Duodenal mucosa (tissue), 2 donors: ENCODE measurements at regions not wholly inside any gene's neighbourhood (a gene's known extent, or its start where the extent isn't known, plus 50 kb on each side); places are given as distances from the start of the nearest gene placed in this dataset.

Source experiments
- H3K27ac ChIP-seq: one replicate; pipeline ENCODE4 v1.7.0; 2013; ENCODE audit warnings: low read depth, low read length
- H3K27me3 ChIP-seq, 2 donors: one replicate each; pipeline ENCODE4 v1.7.0; 2013; ENCODE audit warnings: low read length in 2 of 2, control low read depth in 1 of 2; ENCODE audit not compliant: insufficient read depth in 2 of 2, control insufficient read depth in 1 of 2
- H3K36me3 ChIP-seq, 2 donors: one replicate each; pipeline ENCODE4 v1.7.0; 2013; ENCODE audit warnings: low read length in 2 of 2, control low read depth in 1 of 2; ENCODE audit not compliant: insufficient read depth in 2 of 2, control insufficient read depth in 1 of 2
- H3K4me1 ChIP-seq, 2 donors: one replicate each; pipeline ENCODE4 v1.7.0; 2013; ENCODE audit warnings: low read length in 2 of 2, control low read depth in 1 of 2; ENCODE audit not compliant: insufficient read depth in 2 of 2, control insufficient read depth in 1 of 2
- H3K4me3 ChIP-seq, 2 donors: one replicate each; pipeline ENCODE4 v1.7.0; 2013; ENCODE audit warnings: low read length in 2 of 2, low read depth in 1 of 2
- H3K9ac ChIP-seq, 2 donors: one replicate each; pipeline ENCODE4 v1.7.0; 2013; ENCODE audit warnings: low read length in 2 of 2, low read depth in 1 of 2
- H3K9me3 ChIP-seq, 2 donors: one replicate each; pipeline ENCODE4 v1.7.0; 2013; ENCODE audit warnings: low read length in 2 of 2, control low read depth in 1 of 2; ENCODE audit not compliant: control insufficient read depth in 1 of 2

DNA sequence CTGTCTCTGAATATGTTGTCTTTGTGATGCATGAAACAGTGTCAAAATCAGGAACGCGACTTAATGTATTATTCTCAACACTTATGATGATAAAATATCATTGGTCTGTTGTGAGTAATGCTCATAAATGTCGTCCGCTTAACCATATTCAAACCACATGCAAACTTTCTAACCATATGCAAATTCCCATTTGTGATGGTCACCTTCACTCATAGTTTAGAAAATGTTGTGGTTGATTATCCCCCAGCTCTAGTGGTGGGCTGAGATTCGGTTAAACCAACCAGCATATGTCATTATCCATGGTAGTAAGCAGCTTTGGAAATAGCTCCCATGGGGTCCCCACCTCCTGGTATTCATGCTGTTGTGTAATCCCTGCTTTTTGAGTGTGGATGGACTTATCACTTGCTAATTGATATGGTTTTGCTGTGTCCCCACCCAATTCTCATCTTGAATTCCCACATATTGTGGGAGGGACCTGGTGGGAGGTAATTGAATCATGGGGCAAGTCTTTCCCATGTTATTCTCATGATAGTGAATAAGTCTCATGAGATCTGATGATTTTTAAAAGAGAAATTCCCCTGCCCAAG is 360.0 kb upstream of the TSHZ2 start:
- H3K36me3 ChIP-seq, result no peaks in the 10 kb centered on the region
- no peak overlapping the region for H3K4me3 ChIP-seq
- H3K9me3 ChIP-seq, result no peaks in the 10 kb centered on the region
- no peak overlapping the region for H3K9ac ChIP-seq
- no peaks in the 10 kb centered on the region for H3K4me1 ChIP-seq
- H3K27me3 ChIP-seq, result no peaks in the 10 kb centered on the region
- H3K27ac ChIP-seq, result no peak overlapping the region

- H3K4me3 ChIP-seq, result no peak overlapping the region
- no peaks in the 10 kb centered on the region for H3K36me3 ChIP-seq
- no peak overlapping the region for H3K9ac ChIP-seq
- H3K27ac ChIP-seq, result no peak overlapping the region
- no peaks in the 10 kb centered on the region for H3K27me3 ChIP-seq
- no peaks in the 10 kb centered on the region for H3K9me3 ChIP-seq
- H3K4me1 ChIP-seq, result no peaks in the 10 kb centered on the region
Observed at GRCh38 chr20:52610749-52611148, 361.4 kb upstream of the TSHZ2 start.

- Histone ChIP-seq H3K36me3 (no peaks in the 10 kb centered on the region), H3K27ac (no peak overlapping the region), H3K27me3 (no peaks in the 10 kb centered on the region), H3K9ac (no peak overlapping the region), H3K9me3 (no peaks in the 10 kb centered on the region), H3K4me1 (no peaks in the 10 kb centered on the region), H3K4me3 (no peak overlapping the region)
Observed at GRCh38 chr20:52601295-52601971, 370.7 kb upstream of the TSHZ2 start.

DNA sequence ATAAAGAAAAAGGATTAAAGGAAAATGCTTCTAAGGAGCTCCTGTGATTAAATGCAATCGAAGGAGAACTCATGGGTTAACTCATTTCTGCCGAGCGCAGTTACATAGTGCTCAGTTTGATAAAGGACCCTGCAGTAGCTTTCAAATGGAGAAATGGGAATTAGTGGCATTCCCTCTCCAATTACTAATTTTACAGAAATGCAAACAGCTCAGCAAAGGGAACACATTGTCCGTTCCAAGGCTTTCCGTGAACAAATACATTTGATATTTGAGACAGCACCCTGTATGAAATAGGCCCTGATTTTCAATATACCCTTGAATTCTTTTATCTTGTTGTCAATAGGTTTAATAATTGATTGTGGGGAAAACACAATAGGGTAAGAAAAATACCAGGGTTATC is 375.9 kb upstream of the TSHZ2 start:
- H3K4me1 ChIP-seq, result no peaks in the 10 kb centered on the region
- no peak overlapping the region for H3K9ac ChIP-seq

DNA sequence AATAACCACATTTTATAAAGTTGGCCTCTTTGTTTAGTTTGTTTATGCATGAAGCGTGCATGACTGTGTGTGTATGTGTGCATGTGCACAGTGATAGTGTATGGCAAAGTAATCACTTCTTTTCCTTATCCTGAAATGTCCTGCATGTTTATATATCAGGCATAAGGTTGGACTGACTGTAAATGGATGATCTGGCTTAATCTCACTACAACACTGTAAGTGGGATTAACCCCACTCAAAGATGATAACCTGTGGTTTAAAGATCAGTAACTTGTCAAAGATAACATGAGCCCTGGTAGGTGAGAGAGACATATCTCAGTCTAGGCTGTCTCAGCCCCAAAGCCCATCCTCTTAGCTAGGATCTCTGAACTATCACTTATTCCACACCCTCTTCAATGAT is 376.6 kb upstream of the TSHZ2 start:
- Histone ChIP-seq H3K9ac (no peak overlapping the region), H3K4me3 (no peak overlapping the region), H3K27me3 (no peaks in the 10 kb centered on the region), H3K27ac (no peak overlapping the region), H3K36me3 (no peaks in the 10 kb centered on the region), H3K9me3 (no peaks in the 10 kb centered on the region), H3K4me1 (no peaks in the 10 kb centered on the region)

More for the DNA sequence above, 375.9 kb upstream of the TSHZ2 start:
- H3K27me3 ChIP-seq, result no peaks in the 10 kb centered on the region
- H3K4me3 ChIP-seq, result no peak overlapping the region
- no peak overlapping the region for H3K27ac ChIP-seq
- no peaks in the 10 kb centered on the region for H3K36me3 ChIP-seq
- H3K9me3 ChIP-seq, result no peaks in the 10 kb centered on the region

GRCh38 chr20:52593654-52594053 is 378.5 kb upstream of the TSHZ2 start:
- H3K27ac ChIP-seq, result no peak overlapping the region
- no peak overlapping the region for H3K4me3 ChIP-seq

DNA sequence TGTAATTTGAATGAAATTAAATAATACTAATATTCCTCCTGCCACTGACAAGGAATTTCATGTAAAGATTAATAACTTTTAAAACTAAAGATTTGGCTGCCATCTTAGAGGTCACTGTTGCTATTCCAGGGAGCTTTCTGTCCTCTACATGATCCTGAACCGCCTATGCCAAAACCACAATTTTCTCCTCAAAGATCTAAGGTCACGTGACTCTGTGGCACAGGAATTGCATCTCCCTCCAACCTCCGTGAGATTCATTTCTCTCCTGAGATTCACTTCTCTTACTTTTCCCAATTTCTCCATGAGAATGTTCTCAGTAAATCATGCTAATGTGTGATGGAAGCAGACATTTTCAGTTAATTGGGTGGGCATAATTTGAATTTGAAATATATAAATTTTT is 379.6 kb upstream of the TSHZ2 start:
- no peaks in the 10 kb centered on the region for H3K4me1 ChIP-seq
- no peak overlapping the region for H3K9ac ChIP-seq
- H3K27ac ChIP-seq, result no peak overlapping the region
- no peak overlapping the region for H3K4me3 ChIP-seq
- no peaks in the 10 kb centered on the region for H3K9me3 ChIP-seq
- H3K27me3 ChIP-seq, result no peaks in the 10 kb centered on the region
- no peaks in the 10 kb centered on the region for H3K36me3 ChIP-seq

More at GRCh38 chr20:52593654-52594053, 378.5 kb upstream of the TSHZ2 start:
- Histone ChIP-seq H3K4me1 (no peaks in the 10 kb centered on the region), H3K36me3 (no peaks in the 10 kb centered on the region), H3K27me3 (no peaks in the 10 kb centered on the region), H3K9me3 (no peaks in the 10 kb centered on the region), H3K9ac (no peak overlapping the region)

GRCh38 chr20:52590100-52590499 is 382.1 kb upstream of the TSHZ2 start:
- Histone ChIP-seq H3K27ac (no peak overlapping the region), H3K4me1 (no peaks in the 10 kb centered on the region), H3K27me3 (no peaks in the 10 kb centered on the region), H3K9me3 (no peaks in the 10 kb centered on the region), H3K36me3 (no peaks in the 10 kb centered on the region), H3K4me3 (no peak overlapping the region), H3K9ac (no peak overlapping the region)

DNA sequence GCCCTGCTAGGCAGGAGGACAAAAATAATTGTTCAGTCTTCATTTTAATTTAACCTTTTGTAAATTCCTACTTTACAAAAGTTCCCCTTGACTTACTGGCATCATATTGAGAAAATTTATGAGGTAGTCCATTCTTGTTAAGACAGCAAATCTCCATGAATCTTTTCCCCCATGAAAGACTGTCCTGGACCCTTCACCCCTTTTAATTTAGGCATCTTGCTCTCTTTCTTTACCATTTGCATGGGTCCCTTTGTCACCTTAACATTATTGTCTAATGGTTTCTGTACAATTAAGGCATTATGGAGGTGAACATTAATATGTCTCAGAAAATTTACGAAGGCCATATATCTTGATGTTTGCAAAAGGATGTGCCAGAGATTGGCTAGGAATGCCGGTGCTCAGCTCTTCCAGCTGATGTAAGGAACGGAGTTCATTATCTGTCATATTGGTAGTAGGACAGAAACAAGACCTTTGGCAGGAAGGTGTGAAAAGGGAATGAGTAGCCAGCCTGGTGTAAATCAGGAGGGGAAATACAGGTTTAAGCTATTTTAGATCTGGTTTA is 382.8 kb upstream of the TSHZ2 start:
- H3K36me3 ChIP-seq, result no peaks in the 10 kb centered on the region
- H3K9ac ChIP-seq, result no peak overlapping the region
- H3K27me3 ChIP-seq, result no peaks in the 10 kb centered on the region
- no peaks in the 10 kb centered on the region for H3K9me3 ChIP-seq
- no peaks in the 10 kb centered on the region for H3K4me1 ChIP-seq
- no peak overlapping the region for H3K27ac ChIP-seq
- no peak overlapping the region for H3K4me3 ChIP-seq

DNA sequence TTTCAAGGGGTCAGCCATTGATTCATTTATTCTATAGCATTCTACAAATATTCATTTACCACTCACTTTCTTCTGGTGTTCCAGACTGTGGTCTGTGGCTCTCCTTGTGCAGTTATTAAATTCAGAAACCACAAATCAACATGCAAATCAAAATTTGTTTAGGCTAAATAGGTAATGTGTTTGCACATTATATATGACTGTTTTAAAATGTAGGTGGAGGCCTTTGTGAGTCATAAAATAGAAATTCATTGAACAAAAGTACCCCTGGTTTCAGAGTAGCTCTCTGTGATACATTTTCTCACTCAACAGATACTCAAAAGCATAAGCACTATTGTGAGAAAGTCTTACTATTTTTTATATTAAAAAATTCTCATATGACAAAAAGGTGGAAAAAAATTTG is 385.5 kb upstream of the TSHZ2 start:
- H3K4me3 ChIP-seq, result no peak overlapping the region
- H3K27ac ChIP-seq, result no peak overlapping the region
- no peaks in the 10 kb centered on the region for H3K36me3 ChIP-seq
- H3K4me1 ChIP-seq, result no peaks in the 10 kb centered on the region
- H3K9me3 ChIP-seq, result no peaks in the 10 kb centered on the region
- H3K9ac ChIP-seq, result no peak overlapping the region
- no peaks in the 10 kb centered on the region for H3K27me3 ChIP-seq
